ENCODE measurements at regions not wholly inside any gene's neighbourhood (a gene's known extent, or its start where the extent isn't known, plus 50 kb on each side); places are given as distances from the start of the nearest gene placed in this dataset.
"Not testable (repeated sequence)": the region's sequence is repeated elsewhere in the genome, so short reads cannot be mapped to it uniquely, and the experiment has no call there.

- no peak for DNase-seq
These were observed 883.8 kb upstream of the IGFBP7 start for GRCh38 chr4:57993944-57994343.

DNA sequence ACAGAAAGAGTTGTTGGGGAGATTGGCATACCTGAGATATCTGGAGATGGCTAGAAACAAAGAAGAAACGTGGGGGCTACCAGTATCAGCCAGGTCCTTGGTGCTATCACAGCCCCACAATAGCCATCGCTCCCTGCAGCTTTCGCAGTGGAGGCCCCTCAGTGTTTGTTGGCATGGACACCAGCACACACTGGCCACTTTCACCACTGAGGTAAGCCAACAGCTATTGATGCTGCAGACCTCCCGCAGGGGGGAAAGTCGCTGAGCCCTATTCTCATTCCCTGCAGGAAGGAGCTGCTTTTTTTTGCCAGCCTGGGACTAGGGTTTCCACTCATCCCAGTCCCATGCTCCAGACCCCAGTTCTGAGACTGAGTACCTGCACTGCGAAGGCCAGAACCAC lies 879.2 kb upstream of the IGFBP7 start:
- no peak for DNase-seq

DNA sequence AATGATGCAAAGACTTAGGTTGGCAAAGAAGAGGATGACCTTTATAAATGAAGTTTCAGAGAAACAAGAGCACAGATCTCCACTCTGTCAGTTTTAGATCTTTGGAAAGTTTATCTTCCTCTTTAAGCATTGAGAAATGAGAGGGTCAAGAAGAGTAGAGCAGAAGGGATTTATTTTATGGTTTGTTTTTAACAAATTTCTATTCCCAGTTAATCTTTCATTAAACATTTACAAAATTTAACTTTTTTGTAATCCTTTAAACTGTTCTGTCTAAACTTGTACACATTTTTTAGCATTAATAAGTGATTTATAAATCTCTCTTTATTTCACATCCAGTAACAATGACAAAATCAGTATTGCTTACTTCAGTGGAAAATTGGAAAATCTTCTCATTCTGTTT lies 875.0 kb upstream of the IGFBP7 start:
- DNase-seq = no peak

- no peak for DNase-seq
These were observed 870.9 kb upstream of the IGFBP7 start for GRCh38 chr4:57981123-57981522.

- DNase-seq = no peak
These were observed 864.6 kb upstream of the IGFBP7 start for GRCh38 chr4:57974821-57975220.

GRCh38 chr4:57973819-57974218 lies 863.6 kb upstream of the IGFBP7 start:
- no peak for DNase-seq

DNA sequence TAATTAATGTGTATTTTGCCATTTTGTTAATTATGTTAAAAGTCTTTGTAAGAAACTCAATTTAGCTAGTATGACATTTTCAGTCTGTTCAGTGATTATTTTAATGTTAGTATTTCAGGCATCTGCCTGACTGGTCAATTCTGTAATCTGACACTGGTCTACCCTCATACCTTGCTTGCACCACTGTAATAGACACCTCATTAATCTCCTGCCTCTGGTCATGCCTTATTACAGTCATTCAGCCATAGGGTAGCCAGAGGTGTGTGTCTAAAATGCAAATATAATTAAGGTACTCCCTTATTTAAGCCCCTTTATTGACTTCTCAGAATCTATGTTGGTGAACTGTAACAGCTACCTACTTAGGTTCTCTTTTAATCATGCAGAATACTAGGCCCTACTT lies 861.1 kb upstream of the IGFBP7 start:
- DNase-seq = no peak

GRCh38 chr4:57966987-57967760 lies 857.0 kb upstream of the IGFBP7 start:
- no peak for DNase-seq

DNA sequence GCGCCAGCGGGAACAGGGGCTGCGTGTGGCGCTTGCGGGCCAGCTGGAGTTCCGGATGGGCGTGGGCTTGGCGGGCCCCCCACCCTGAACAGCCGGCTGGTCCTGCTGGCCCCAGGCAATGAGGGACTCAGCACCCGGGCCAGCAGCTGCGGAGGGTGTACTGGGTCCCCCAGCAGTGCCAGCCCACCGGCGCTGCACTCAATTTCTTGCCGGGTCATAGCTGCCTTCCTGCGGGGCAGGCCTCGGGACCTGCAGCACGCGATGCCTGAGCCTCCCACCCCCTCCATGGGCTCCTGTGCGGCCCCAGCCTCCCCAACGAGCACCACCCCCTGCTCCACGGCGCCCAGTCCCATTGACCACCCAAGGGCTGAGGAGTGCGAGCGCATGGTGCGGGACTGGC lies 855.2 kb upstream of the IGFBP7 start:
- not testable (repeated sequence) for DNase-seq

GRCh38 chr4:57945298-57945697 lies 835.1 kb upstream of the IGFBP7 start:
- no peak for DNase-seq

DNA sequence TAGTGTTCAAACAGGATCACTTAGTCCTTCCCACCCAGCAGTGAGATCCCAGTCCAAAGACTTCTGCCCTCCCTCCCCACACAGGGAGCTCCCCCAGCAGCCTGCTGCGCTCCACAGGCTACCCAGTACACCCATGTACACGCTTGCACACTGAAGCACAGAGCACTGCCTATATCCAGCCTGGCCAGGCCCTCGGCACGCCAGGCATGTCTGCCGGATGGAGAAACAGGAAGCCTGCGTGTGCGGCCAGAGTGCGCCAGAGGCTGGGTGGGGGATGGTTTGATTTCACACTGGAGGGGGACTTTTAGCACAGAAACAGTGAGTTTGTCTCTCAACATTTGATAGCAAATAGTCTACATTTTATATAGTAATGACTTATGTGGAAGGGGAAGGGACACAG lies 833.5 kb upstream of the IGFBP7 start:
- DNase-seq = no peak

- not testable (repeated sequence) for DNase-seq
These were observed 827.1 kb upstream of the IGFBP7 start for GRCh38 chr4:57937326-57937725.

GRCh38 chr4:57926311-57926710 lies 816.1 kb upstream of the IGFBP7 start:
- DNase-seq = no peak

DNA sequence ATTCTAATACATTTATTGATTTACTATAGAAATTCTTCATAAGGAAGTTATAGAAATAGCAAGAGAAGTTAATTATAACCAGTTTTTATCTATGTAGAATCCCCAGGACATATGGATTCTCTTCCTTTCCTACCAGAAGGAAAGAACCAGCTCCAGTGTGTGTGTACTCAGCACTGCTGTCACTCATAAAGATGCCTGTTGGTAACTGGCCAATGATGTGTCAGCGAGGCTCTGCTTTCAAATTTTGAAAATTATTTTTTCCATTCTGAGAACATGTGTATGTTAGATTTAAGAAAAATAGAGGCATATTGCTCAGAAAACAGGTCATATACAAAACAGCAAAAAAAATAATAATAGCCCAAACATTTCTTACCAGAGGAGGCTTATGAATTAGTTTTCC lies 814.8 kb upstream of the IGFBP7 start:
- DNase-seq = no peak

GRCh38 chr4:57916479-57916878 lies 806.3 kb upstream of the IGFBP7 start:
- no peak for DNase-seq

DNA sequence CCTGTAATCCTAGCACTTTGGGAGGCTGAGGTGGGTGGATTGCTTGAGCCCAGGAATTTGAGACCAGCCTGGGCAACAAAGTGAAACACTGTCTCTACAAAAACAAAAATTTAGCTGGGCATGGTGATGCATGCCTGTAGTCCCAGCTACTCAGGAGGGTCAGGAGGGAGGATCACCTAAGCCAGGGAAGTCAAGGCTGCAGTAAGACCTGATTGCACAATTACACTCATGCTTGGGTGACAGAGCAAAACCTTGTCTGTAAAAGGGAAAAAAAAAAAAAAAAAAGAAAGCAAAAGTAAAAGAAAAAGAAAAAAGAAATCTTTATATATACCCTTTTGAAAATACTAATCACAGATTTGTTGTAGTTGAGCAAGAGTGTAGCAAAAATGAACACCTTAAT lies 801.0 kb upstream of the IGFBP7 start:
- no peak for DNase-seq

- no peak for DNase-seq
These were observed 800.0 kb upstream of the IGFBP7 start for GRCh38 chr4:57910151-57910550.

GRCh38 chr4:57905965-57906364 lies 795.8 kb upstream of the IGFBP7 start:
- DNase-seq = no peak

DNA sequence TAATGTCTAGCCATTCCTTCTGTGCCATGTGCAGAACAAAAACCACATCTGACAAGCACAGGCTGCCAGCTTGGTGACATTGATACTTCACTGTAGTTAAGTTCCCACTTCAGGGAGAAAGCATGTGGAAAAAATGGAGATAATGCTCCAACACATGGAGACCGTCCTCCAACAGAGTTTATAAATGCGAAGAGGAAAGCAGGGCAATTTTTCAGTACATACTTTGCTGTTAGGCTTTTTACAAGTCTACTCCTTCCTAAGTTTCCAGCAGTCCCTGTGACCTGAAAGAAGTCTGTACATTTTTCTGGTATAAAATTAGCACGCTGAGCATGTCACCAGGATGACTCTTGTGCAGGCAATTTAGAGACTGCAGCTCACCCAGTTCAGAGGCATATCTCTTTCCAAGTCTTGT lies 766.9 kb upstream of the IGFBP7 start:
- DNase-seq = no peak

GRCh38 chr4:57875829-57876392 lies 765.7 kb upstream of the IGFBP7 start:
- DNase-seq = no peak

- no peak for DNase-seq
These were observed 756.4 kb upstream of the IGFBP7 start for GRCh38 chr4:57866468-57867171.

GRCh38 chr4:57865264-57865663 lies 755.1 kb upstream of the IGFBP7 start:
- no peak for DNase-seq

GRCh38 chr4:57854748-57855147 lies 744.6 kb upstream of the IGFBP7 start:
- no peak for DNase-seq

- DNase-seq = no peak
These were observed 740.0 kb upstream of the IGFBP7 start for GRCh38 chr4:57850141-57850540.

Data from stimulated activated CD4-positive, alpha-beta T cell treated with anti-CD3 and anti-CD28 coated beads, Interleukin-4, amount 100 ng/mL, for 1 hour (primary cell).